Uterus (tissue), 2 donors: ENCODE measurements at regions not wholly inside any gene's neighbourhood (a gene's known extent, or its start where the extent isn't known, plus 50 kb on each side); places are given as distances from the start of the nearest gene placed in this dataset.

Experiments used
- CTCF ChIP-seq, 4 experiments: fragments of 200-600 bp in 2 of 4; fragments of 450-650 bp in 2 of 4; sonication (generic) in 2 of 4; IDR thresholded peaks; one replicate each; pipeline ENCODE4 v1.5.1; 2016 to 2019; ENCODE audit warnings: antibody characterized with exemption in 4 of 4, mild to moderate bottlenecking in 2 of 4, moderate library complexity in 1 of 4
- POLR2A ChIP-seq, 2 donors: fragments of 450-650 bp; IDR thresholded peaks; one replicate each; pipeline ENCODE4 v1.6.1; 2016; ENCODE audit warnings: antibody characterized with exemption in 2 of 2, mild to moderate bottlenecking in 1 of 2, moderate library complexity in 1 of 2

GRCh38 chr22:48322907-48323306, 1504.8 kb downstream of the BRD1 start:
- no peak for TF ChIP-seq POLR2A (IDR thresholded peaks at IDR 0.05)
- TF ChIP-seq CTCF (IDR thresholded peaks at IDR 0.05) = no peak
